ENCODE measurements at regions not wholly inside any gene's neighbourhood (a gene's known extent, or its start where the extent isn't known, plus 50 kb on each side); places are given as distances from the start of the nearest gene placed in this dataset.

- TF ChIP-seq CTCF (IDR thresholded peaks at IDR 0.05 in 2 of 3, conservative IDR thresholded peaks at IDR 0.05 in 1 of 3; ENCODE audit: insufficient read depth in 2 of 3, low read depth in 1 of 3, low read length in 3 of 3) (no peak), FOXK2 (conservative IDR thresholded peaks at IDR 0.05 in 1 of 2, IDR thresholded peaks at IDR 0.05 in 1 of 2; ENCODE audit: low read depth in 2 of 2) (no peak), L3MBTL2 (IDR thresholded peaks at IDR 0.05) (no peak), GABPA (tag; conservative IDR thresholded peaks at IDR 0.05; ENCODE audit: low read depth) (no peak), BRF2 (IDR thresholded peaks at IDR 0.05; ENCODE audit: borderline replicate concordance, insufficient read depth, insufficient read length) (no peak)
Observed at GRCh38 chr11:101668236-101668635, 84.4 kb upstream of the TRPC6 start.

Measured in K562 (cell line).